H1 (cell line): ENCODE measurements at regions not wholly inside any gene's neighbourhood (a gene's known extent, or its start where the extent isn't known, plus 50 kb on each side); places are given as distances from the start of the nearest gene placed in this dataset.

ENCODE experiments used
- CBX8 ChIP-seq: fragments of 300-800, 300-1000 bp; sonication (generic); IDR thresholded peaks from 2 replicates; pipeline ENCODE4 v1.7.1; 2016; ENCODE audit warnings: low read depth, low read length, borderline replicate concordance
- CEBPB ChIP-seq: IDR thresholded peaks from 2 replicates; pipeline ENCODE4 v1.6.1; 2012; ENCODE audit warnings: low read depth, low read length
- CTBP2 ChIP-seq: IDR thresholded peaks from 2 replicates; pipeline ENCODE4 v1.7.0; 2011; ENCODE audit warnings: borderline replicate concordance, mild to moderate bottlenecking, moderate library complexity, mixed read lengths, low read length; ENCODE audit not compliant: insufficient read depth, insufficient read length
- POLR2A ChIP-seq, 2 experiments: IDR thresholded peaks; 1 replicate in 1 of 2; 2 replicates in 1 of 2; pipeline ENCODE4 v1.6.1; 2011; ENCODE audit warnings: low read depth in 2 of 2, low read length in 2 of 2, mild to moderate bottlenecking in 2 of 2; ENCODE audit errors: control extremely low read depth in 1 of 2
- POU5F1 ChIP-seq: IDR thresholded peaks from 2 replicates; pipeline ENCODE4 v1.6.1; 2011; ENCODE audit warnings: low read depth, mild to moderate bottlenecking, low read length, moderate library complexity
- RBBP5 ChIP-seq: IDR thresholded peaks from 2 replicates; pipeline ENCODE4 v1.7.1; 2012; ENCODE audit warnings: low read depth, mild to moderate bottlenecking, inconsistent platforms, low read length, moderate library complexity, borderline replicate concordance
- TCF12 ChIP-seq: IDR thresholded peaks from 2 replicates; pipeline ENCODE4 v1.6.1; 2011; ENCODE audit warnings: low read depth, mild to moderate bottlenecking, low read length
- YY1 ChIP-seq: IDR thresholded peaks from 2 replicates; pipeline ENCODE4 v1.6.1; 2011; ENCODE audit warnings: low read depth, mild to moderate bottlenecking, low read length

- TF ChIP-seq RBBP5 (no peak), TCF12 (no peak), POLR2A (IDR thresholded peaks at IDR 0.05; ENCODE audit: control extremely low read depth in 1 of 2, low read depth in 2 of 2, low read length in 2 of 2) (no peak), YY1 (no peak), CBX8 (no peak), CTBP2 (no peak), POU5F1 (no peak), CEBPB (no peak)
Observed at GRCh38 chr15:26051761-26052675, 188.9 kb upstream of the ATP10A start (continued).
